ENCODE measurements at regions not wholly inside any gene's neighbourhood (a gene's known extent, or its start where the extent isn't known, plus 50 kb on each side); places are given as distances from the start of the nearest gene placed in this dataset.

DNA sequence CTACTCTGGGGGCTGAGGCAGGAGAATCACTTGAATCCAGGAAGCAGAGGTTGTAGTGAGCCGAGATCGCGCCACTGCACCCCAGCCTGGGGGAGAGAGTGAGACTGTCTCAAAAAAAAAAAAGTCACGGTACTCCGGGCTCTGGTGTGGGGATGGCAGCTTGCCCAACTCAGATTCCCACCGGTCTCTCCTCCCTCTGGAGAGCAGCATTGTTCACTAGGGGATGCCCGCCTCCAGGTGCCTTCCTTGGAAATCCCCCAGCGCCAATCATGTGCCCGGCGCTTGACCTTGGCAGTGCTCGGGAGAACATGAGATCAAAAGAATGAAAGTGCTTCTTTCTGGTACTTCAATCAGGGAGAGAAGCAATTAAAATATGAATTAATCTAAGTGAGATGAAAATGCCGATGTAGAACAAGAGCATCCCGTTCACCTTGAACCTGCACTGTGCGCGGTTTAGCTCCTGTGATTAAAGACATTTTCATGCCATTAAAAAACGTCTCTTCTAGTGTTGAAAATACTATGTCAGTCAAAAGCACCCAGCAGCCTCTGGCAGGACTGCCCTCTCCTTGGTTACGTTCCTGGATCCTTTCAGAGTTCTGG is 1127.3 kb upstream of the AUTS2 start:
- H3K9me3 ChIP-seq (replicated peaks; ENCODE audit: insufficient read depth, low read length) = no peaks in the 10 kb centered on the region
- no peaks in the 10 kb centered on the region for H3K36me3 ChIP-seq (replicated peaks; ENCODE audit: insufficient read depth, low read length)
- H3K79me2 ChIP-seq (ENCODE audit: low read length) = no peaks in the 10 kb centered on the region
- no peak overlapping the region for H3K9ac ChIP-seq (ENCODE audit: low read length)
- H3K9me2 ChIP-seq (replicated peaks; ENCODE audit: insufficient read depth, low read length) = no peaks in the 10 kb centered on the region
- no peaks in the 10 kb centered on the region for H3K4me1 ChIP-seq (ENCODE audit: low read length)
- no peaks in the 10 kb centered on the region for H4K20me1 ChIP-seq (ENCODE audit: insufficient read depth, low read length)
- H3K27ac ChIP-seq (ENCODE audit: low read length) = no peak overlapping the region
- H3K4me3 ChIP-seq (ENCODE audit: low read length) = no peak overlapping the region
- no peak overlapping the region; the same call in 1 of the 2 replicates for H3K4me2 ChIP-seq (ENCODE audit: low read depth, low read length)
- H3K27me3 ChIP-seq (replicated peaks; ENCODE audit: insufficient read depth, low read length) = no peaks in the 10 kb centered on the region
- TF ChIP-seq, protein P1, sequence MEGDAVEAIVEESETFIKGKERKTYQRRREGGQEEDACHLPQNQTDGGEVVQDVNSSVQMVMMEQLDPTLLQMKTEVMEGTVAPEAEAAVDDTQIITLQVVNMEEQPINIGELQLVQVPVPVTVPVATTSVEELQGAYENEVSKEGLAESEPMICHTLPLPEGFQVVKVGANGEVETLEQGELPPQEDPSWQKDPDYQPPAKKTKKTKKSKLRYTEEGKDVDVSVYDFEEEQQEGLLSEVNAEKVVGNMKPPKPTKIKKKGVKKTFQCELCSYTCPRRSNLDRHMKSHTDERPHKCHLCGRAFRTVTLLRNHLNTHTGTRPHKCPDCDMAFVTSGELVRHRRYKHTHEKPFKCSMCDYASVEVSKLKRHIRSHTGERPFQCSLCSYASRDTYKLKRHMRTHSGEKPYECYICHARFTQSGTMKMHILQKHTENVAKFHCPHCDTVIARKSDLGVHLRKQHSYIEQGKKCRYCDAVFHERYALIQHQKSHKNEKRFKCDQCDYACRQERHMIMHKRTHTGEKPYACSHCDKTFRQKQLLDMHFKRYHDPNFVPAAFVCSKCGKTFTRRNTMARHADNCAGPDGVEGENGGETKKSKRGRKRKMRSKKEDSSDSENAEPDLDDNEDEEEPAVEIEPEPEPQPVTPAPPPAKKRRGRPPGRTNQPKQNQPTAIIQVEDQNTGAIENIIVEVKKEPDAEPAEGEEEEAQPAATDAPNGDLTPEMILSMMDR (IDR thresholded peaks at IDR 0.05; ENCODE audit: low read length) = no peak
- TF ChIP-seq EZH2 (optimal IDR thresholded peaks at IDR 0.05; ENCODE audit: low read depth, low read length) (no peak), EZH2phosphoT487 (IDR thresholded peaks at IDR 0.05; ENCODE audit: low read length) (no peak)
- no peaks in the 10 kb centered on the region for H3F3A ChIP-seq (ENCODE audit: insufficient read depth, low read length)
- no peak overlapping the region for H2AFZ ChIP-seq (ENCODE audit: low read length)
- DNase-seq = no peak

DNA sequence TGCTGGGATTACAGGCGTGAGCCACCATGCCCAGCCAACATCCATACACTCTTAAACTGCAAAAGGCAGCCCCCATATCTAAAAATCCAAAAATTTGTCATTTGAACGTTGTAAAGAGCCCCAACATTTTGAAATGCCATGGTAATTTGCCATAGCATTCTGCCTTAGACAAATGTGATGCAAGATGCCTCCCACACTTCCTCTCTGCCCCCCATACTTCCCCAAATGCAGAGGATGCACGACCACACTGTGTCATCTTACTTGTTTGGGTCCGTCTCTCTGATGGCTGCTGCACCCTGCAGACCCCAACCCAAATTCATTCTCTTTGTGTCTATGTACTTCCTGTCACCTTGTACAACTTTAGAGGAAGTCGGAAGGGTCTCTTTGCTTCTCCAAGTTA is 1125.6 kb upstream of the AUTS2 start:
- Histone ChIP-seq H3K79me2 (ENCODE audit: low read length) (no peaks in the 10 kb centered on the region), H3F3A (ENCODE audit: insufficient read depth, low read length) (no peaks in the 10 kb centered on the region), H3K4me3 (ENCODE audit: low read length) (no peak overlapping the region), H3K27me3 (replicated peaks; ENCODE audit: insufficient read depth, low read length) (no peaks in the 10 kb centered on the region), H3K4me1 (ENCODE audit: low read length) (no peaks in the 10 kb centered on the region), H3K9me2 (replicated peaks; ENCODE audit: insufficient read depth, low read length) (no peaks in the 10 kb centered on the region), H3K36me3 (replicated peaks; ENCODE audit: insufficient read depth, low read length) (no peaks in the 10 kb centered on the region), H3K9me3 (replicated peaks; ENCODE audit: insufficient read depth, low read length) (no peaks in the 10 kb centered on the region), H3K4me2 (ENCODE audit: low read depth, low read length) (no peak overlapping the region), H3K27ac (ENCODE audit: low read length) (no peak overlapping the region), H3K9ac (ENCODE audit: low read length) (no peak overlapping the region), H4K20me1 (ENCODE audit: insufficient read depth, low read length) (no peaks in the 10 kb centered on the region), H2AFZ (ENCODE audit: low read length) (no peak overlapping the region)
- TF ChIP-seq EZH2phosphoT487 (IDR thresholded peaks at IDR 0.05; ENCODE audit: low read length) = no peak
- no peak for TF ChIP-seq EZH2 (optimal IDR thresholded peaks at IDR 0.05; ENCODE audit: low read depth, low read length)
- TF ChIP-seq, protein P1 (IDR thresholded peaks at IDR 0.05; ENCODE audit: low read length) = no peak
- no peak for DNase-seq

DNA sequence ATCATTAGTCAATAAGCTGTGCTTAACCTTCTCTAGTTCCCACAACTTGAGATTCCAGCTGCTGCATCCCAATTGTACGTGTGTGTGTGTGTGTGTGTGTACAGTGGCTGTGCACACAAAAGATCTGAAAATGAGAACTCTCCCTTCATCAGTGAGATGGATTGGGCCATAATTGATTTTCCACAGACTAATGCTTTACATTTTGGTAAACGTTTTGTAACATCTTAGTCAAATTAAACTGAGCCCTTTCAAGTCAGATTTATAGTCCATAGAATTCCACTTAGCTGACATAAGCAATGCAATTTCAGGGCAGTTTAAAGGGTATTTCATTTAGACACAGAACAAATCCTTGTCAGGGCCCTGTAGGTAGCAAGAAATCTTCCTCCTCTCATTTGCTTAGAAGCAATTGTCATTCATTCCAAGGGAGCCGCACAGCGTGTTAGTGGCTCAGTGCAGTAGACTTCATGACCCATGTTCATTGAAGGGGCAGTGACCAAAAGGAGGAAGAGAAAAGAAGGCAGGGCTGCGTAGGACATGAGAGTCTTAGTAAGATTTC is 1123.5 kb upstream of the AUTS2 start:
- no peak overlapping the region for H3K4me3 ChIP-seq (ENCODE audit: low read length)
- H3K27ac ChIP-seq (ENCODE audit: low read length) = no peak overlapping the region
- H3K79me2 ChIP-seq (ENCODE audit: low read length) = no peaks in the 10 kb centered on the region
- H3K4me2 ChIP-seq (ENCODE audit: low read depth, low read length) = no peak overlapping the region
- no peaks in the 10 kb centered on the region for H4K20me1 ChIP-seq (ENCODE audit: insufficient read depth, low read length)
- no peaks in the 10 kb centered on the region for H3K36me3 ChIP-seq (replicated peaks; ENCODE audit: insufficient read depth, low read length)
- H3K27me3 ChIP-seq (replicated peaks; ENCODE audit: insufficient read depth, low read length) = no peaks in the 10 kb centered on the region
- TF ChIP-seq, protein P1 (IDR thresholded peaks at IDR 0.05; ENCODE audit: low read length) = no peak
- no peak overlapping the region for H2AFZ ChIP-seq (ENCODE audit: low read length)
- no peaks in the 10 kb centered on the region for H3K9me2 ChIP-seq (replicated peaks; ENCODE audit: insufficient read depth, low read length)
- no peaks in the 10 kb centered on the region for H3F3A ChIP-seq (ENCODE audit: insufficient read depth, low read length)
- no peaks in the 10 kb centered on the region for H3K9me3 ChIP-seq (replicated peaks; ENCODE audit: insufficient read depth, low read length)
- no peak overlapping the region for H3K9ac ChIP-seq (ENCODE audit: low read length)
- H3K4me1 ChIP-seq (ENCODE audit: low read length) = no peaks in the 10 kb centered on the region
- no peak for DNase-seq
